ENCODE measurements at regions not wholly inside any gene's neighbourhood (a gene's known extent, or its start where the extent isn't known, plus 50 kb on each side); places are given as distances from the start of the nearest gene placed in this dataset.

DNA sequence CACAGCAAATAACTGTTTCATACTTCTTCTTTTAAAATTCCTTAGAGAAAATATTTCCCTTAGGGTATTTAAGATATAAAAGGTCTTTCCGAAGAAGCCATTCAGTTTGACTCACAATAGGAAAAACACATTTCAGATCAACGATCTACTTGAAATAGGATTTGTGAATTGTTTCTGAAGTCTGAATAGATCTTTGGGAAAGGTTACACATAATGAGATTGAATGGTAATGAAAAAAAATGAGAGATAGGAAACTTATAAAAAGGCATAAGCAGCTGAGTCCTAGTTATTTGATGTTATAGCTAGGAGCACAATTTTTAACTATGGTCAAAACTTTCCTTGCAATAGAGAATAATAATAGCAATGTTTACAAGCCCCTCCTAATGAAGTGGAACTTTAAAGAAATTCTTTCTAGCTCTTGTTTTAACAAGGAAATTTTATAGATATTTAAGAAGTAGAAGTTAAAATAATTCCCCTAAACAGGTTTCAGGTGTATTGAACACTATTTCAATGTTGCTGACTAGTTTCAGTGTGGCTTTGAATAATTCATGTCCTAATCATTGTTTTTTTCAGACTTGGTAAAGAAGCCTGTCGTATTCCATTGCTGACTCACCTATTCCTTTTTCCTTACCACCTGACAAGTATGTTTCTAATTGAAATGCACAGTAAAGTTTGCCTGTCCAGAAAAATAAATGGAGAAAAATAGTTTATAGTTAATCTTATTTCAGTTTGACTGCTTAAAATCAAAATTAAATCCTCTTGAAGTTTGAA lies 89.1 kb downstream of the PCDH18 start:
- no peaks in the 10 kb centered on the region for H3K36me3 ChIP-seq (ENCODE audit: control insufficient read depth in 2 of 2, insufficient read depth in 1 of 2, low read length in 2 of 2)
- H3K4me3 ChIP-seq (ENCODE audit: low read depth, low read length) = no peak overlapping the region
- H3K4me1 ChIP-seq (ENCODE audit: control insufficient read depth, insufficient read depth, low read length) = peaks cover 8% of the 10 kb centered on the region; the same call in 1 of the 2 replicates
- CTCF ChIA-PET = no interaction called here
- POLR2A ChIA-PET = no interaction called here
- TF ChIP-seq ZBTB1 (tag by site-specific recombination; IDR thresholded peaks at IDR 0.05) = no peak
- TF ChIP-seq TSHZ1 (tag by site-specific recombination; IDR thresholded peaks at IDR 0.05; ENCODE audit: borderline replicate concordance) = no peak
- TF ChIP-seq ZNF157 (tag by site-specific recombination; IDR thresholded peaks at IDR 0.05) = no peak
- TF ChIP-seq ZNF416 (tag by site-specific recombination; IDR thresholded peaks at IDR 0.05) = no peak
- TF ChIP-seq ZSCAN16 (tag by site-specific recombination; IDR thresholded peaks at IDR 0.05) = no peak
- TF ChIP-seq ZBTB21 (tag by site-specific recombination; IDR thresholded peaks at IDR 0.05) = no peak
- TF ChIP-seq REST (tag by site-specific recombination; IDR thresholded peaks at IDR 0.05) = no peak
- TF ChIP-seq ZNF664 (tag by site-specific recombination; IDR thresholded peaks at IDR 0.05) = no peak
- no peak for TF ChIP-seq ZNF214 (tag by site-specific recombination; IDR thresholded peaks at IDR 0.05; ENCODE audit: borderline replicate concordance)
- no peak for TF ChIP-seq ZNF26 (tag by site-specific recombination; IDR thresholded peaks at IDR 0.05)
- no peak for TF ChIP-seq ZNF561 (tag by site-specific recombination; IDR thresholded peaks at IDR 0.05; ENCODE audit: borderline replicate concordance)
- no peak overlapping the region for H3K27ac ChIP-seq (ENCODE audit: extremely low read depth, low read depth, low read length)
- H3K9me3 ChIP-seq (ENCODE audit: control insufficient read depth, insufficient read depth, low read depth, low read length) = no peaks in the 10 kb centered on the region

- TF ChIP-seq ZNF529 (tag by site-specific recombination; IDR thresholded peaks at IDR 0.05; ENCODE audit: insufficient replicate concordance) (no peak), KLF9 (tag by site-specific recombination; IDR thresholded peaks at IDR 0.05; ENCODE audit: low read depth) (no peak)
- POLR2A ChIA-PET = no interaction called here
- CTCF ChIA-PET = no interaction called here
These were observed 99.6 kb downstream of the PCDH18 start for GRCh38 chr4:137432446-137433311.

More at GRCh38 chr4:137432446-137433311, 99.6 kb downstream of the PCDH18 start:
- H3K9me3 ChIP-seq (ENCODE audit: control insufficient read depth, insufficient read depth, low read depth, low read length) = no peaks in the 10 kb centered on the region
- no peaks in the 10 kb centered on the region for H3K36me3 ChIP-seq (ENCODE audit: control insufficient read depth in 2 of 2, insufficient read depth in 1 of 2, low read length in 2 of 2)
- H3K27ac ChIP-seq (ENCODE audit: extremely low read depth, low read depth, low read length) = no peak overlapping the region
- no peaks in the 10 kb centered on the region for H3K4me1 ChIP-seq (ENCODE audit: control insufficient read depth, insufficient read depth, low read length)
- no peak overlapping the region for H3K4me3 ChIP-seq (ENCODE audit: low read depth, low read length)
